GM12878 (cell line): ENCODE measurements at regions not wholly inside any gene's neighbourhood (a gene's known extent, or its start where the extent isn't known, plus 50 kb on each side); places are given as distances from the start of the nearest gene placed in this dataset.

Experiments used
- CBX3 ChIP-seq: fragments of 200-600 bp; sonication (generic); IDR thresholded peaks from 2 replicates; pipeline ENCODE4 v1.6.1; 2016; ENCODE audit warnings: low read depth, borderline replicate concordance
- CTCF ChIP-seq, 3 experiments: IDR thresholded peaks in 2 of 3; conservative IDR thresholded peaks in 1 of 3; 2 replicates each; pipeline ENCODE4 v1.5.1; 2011; ENCODE audit warnings: low read depth in 3 of 3, low read length in 3 of 3, mild to moderate bottlenecking in 3 of 3, control low read depth in 2 of 3, moderate library complexity in 2 of 3, inconsistent platforms in 1 of 3, mixed read lengths in 1 of 3; ENCODE audit not compliant: control insufficient read depth in 2 of 3, insufficient read depth in 1 of 3; ENCODE audit errors: extremely low read depth in 1 of 3
- EZH2 ChIP-seq: IDR thresholded peaks from 2 replicates; pipeline ENCODE4 v1.6.1; 2012; ENCODE audit warnings: low read depth, mild to moderate bottlenecking, control low read depth, inconsistent platforms, low read length, borderline replicate concordance; ENCODE audit not compliant: control insufficient read depth
- NBN ChIP-seq: fragments of 450-650 bp; IDR thresholded peaks from 2 replicates; pipeline ENCODE4 v1.6.1; 2016
- NFIC ChIP-seq: IDR thresholded peaks from 2 replicates; pipeline ENCODE4 v1.6.1; 2012; ENCODE audit warnings: low read depth, mild to moderate bottlenecking, inconsistent platforms, low read length, moderate library complexity
- NFYB ChIP-seq: IDR thresholded peaks from 2 replicates; pipeline ENCODE4 v1.6.1; 2011; ENCODE audit warnings: low read depth, mild to moderate bottlenecking, low read length, improper control_type of control experiment, moderate library complexity; ENCODE audit not compliant: insufficient read depth
- POLR2A ChIP-seq: IDR thresholded peaks from 2 replicates; pipeline ENCODE4 v1.6.1; 2011; ENCODE audit warnings: low read depth, mild to moderate bottlenecking, low read length
- RELA ChIP-seq: fragments of 450-650 bp; IDR thresholded peaks from 2 replicates; pipeline ENCODE4 v1.8.0; 2014; ENCODE audit warnings: borderline replicate concordance; ENCODE audit not compliant: partially characterized antibody
- SPI1 ChIP-seq: IDR thresholded peaks from 2 replicates; pipeline ENCODE4 v1.6.1; 2011; ENCODE audit warnings: low read depth, mild to moderate bottlenecking, low read length, moderate library complexity, borderline replicate concordance; ENCODE audit not compliant: insufficient read depth
- TAF1 ChIP-seq: IDR thresholded peaks from 2 replicates; pipeline ENCODE4 v1.6.1; 2011; ENCODE audit warnings: mild to moderate bottlenecking, low read depth, low read length, borderline replicate concordance
- ZNF274 ChIP-seq: IDR thresholded peaks from one replicate; pipeline ENCODE4 v1.8.0; 2011; ENCODE audit not compliant: insufficient read length, insufficient read depth
- TF ChIP-seq, protein P1 (sequence below): IDR thresholded peaks from 2 replicates; pipeline ENCODE4 v1.6.1; 2012; ENCODE audit warnings: mild to moderate bottlenecking, low read depth, low read length
- TF ChIP-seq, protein P2 (sequence below): fragments of 450-650 bp; IDR thresholded peaks from 2 replicates; pipeline ENCODE4 v1.6.1; 2017; ENCODE audit warnings: mild to moderate bottlenecking, moderate library complexity

DNA sequence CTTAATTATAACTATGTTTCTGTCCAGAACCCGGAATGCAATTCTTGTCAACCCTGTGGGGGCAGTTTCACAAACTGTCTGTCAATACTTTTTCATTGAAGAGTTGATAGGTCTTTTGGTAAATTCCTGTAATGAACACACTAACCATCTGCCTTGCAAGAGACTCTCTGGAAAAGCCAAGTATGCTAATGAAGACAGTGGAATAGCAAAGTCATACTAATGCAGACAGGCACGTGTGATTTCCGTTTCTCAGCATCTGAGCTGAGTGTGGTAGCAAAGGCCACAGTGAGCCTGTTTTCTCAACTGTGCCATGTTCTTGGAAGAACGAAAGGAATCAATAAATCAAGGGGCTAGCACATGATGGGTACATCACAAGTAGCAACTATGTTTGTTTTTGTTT, 494.1 kb upstream of the NRP1 start:
- TF ChIP-seq TAF1 = no peak
- TF ChIP-seq NFYB = no peak
- no peak for TF ChIP-seq POLR2A
- no peak for TF ChIP-seq NBN
- TF ChIP-seq, protein P1, sequence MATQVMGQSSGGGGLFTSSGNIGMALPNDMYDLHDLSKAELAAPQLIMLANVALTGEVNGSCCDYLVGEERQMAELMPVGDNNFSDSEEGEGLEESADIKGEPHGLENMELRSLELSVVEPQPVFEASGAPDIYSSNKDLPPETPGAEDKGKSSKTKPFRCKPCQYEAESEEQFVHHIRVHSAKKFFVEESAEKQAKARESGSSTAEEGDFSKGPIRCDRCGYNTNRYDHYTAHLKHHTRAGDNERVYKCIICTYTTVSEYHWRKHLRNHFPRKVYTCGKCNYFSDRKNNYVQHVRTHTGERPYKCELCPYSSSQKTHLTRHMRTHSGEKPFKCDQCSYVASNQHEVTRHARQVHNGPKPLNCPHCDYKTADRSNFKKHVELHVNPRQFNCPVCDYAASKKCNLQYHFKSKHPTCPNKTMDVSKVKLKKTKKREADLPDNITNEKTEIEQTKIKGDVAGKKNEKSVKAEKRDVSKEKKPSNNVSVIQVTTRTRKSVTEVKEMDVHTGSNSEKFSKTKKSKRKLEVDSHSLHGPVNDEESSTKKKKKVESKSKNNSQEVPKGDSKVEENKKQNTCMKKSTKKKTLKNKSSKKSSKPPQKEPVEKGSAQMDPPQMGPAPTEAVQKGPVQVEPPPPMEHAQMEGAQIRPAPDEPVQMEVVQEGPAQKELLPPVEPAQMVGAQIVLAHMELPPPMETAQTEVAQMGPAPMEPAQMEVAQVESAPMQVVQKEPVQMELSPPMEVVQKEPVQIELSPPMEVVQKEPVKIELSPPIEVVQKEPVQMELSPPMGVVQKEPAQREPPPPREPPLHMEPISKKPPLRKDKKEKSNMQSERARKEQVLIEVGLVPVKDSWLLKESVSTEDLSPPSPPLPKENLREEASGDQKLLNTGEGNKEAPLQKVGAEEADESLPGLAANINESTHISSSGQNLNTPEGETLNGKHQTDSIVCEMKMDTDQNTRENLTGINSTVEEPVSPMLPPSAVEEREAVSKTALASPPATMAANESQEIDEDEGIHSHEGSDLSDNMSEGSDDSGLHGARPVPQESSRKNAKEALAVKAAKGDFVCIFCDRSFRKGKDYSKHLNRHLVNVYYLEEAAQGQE = no peak
- TF ChIP-seq CTCF (IDR thresholded peaks at IDR 0.05 in 2 of 3, conservative IDR thresholded peaks at IDR 0.05 in 1 of 3; ENCODE audit: control insufficient read depth in 2 of 3, extremely low read depth in 1 of 3, insufficient read depth in 1 of 3, low read depth in 3 of 3, low read length in 3 of 3) = no peak
- no peak for TF ChIP-seq CBX3
- no peak for TF ChIP-seq NFIC
- TF ChIP-seq ZNF274 = no peak
- no peak for TF ChIP-seq RELA
- TF ChIP-seq, protein P2, sequence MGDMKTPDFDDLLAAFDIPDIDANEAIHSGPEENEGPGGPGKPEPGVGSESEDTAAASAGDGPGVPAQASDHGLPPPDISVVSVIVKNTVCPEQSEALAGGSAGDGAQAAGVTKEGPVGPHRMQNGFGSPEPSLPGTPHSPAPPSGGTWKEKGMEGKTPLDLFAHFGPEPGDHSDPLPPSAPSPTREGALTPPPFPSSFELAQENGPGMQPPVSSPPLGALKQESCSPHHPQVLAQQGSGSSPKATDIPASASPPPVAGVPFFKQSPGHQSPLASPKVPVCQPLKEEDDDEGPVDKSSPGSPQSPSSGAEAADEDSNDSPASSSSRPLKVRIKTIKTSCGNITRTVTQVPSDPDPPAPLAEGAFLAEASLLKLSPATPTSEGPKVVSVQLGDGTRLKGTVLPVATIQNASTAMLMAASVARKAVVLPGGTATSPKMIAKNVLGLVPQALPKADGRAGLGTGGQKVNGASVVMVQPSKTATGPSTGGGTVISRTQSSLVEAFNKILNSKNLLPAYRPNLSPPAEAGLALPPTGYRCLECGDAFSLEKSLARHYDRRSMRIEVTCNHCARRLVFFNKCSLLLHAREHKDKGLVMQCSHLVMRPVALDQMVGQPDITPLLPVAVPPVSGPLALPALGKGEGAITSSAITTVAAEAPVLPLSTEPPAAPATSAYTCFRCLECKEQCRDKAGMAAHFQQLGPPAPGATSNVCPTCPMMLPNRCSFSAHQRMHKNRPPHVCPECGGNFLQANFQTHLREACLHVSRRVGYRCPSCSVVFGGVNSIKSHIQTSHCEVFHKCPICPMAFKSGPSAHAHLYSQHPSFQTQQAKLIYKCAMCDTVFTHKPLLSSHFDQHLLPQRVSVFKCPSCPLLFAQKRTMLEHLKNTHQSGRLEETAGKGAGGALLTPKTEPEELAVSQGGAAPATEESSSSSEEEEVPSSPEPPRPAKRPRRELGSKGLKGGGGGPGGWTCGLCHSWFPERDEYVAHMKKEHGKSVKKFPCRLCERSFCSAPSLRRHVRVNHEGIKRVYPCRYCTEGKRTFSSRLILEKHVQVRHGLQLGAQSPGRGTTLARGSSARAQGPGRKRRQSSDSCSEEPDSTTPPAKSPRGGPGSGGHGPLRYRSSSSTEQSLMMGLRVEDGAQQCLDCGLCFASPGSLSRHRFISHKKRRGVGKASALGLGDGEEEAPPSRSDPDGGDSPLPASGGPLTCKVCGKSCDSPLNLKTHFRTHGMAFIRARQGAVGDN = no peak
- no peak for TF ChIP-seq EZH2
- no peak for TF ChIP-seq SPI1
